Renal cortex interstitium (tissue), 11 donors: ENCODE measurements at regions not wholly inside any gene's neighbourhood (a gene's known extent, or its start where the extent isn't known, plus 50 kb on each side); places are given as distances from the start of the nearest gene placed in this dataset.
"Not testable (repeated sequence)": the region's sequence is repeated elsewhere in the genome, so short reads cannot be mapped to it uniquely, and the experiment has no call there.

ENCODE experiments used
- DNase-seq, 11 donors: peaks; one replicate each; pipeline ENCODE4 v3.0.0-alpha.2; 2013; ENCODE audit warnings: low read depth in 9 of 11, low spot score in 4 of 11; ENCODE audit errors: extremely low read depth in 1 of 11

DNA sequence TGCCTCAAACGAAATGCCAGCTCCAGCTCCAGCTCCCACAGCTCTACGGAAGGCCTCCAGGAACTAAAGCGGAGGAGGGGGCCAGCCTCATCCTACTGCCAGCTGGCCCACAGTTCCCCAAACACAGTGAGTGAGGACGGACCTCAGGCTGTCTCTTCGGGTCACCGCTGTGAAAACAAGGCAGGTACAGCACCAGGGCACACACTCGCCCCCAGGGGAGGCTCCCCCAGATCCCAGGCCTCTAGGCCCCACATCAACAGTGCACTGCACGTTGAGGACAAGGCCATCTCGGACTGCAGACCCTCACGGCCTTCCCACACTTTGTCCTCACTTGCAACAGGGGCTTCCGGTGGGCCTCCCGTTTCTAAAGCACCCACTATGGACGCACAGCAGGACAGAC is 95.0 kb downstream of the GTF2H2C_2 start:
- DNase-seq = not testable (repeated sequence)

DNA sequence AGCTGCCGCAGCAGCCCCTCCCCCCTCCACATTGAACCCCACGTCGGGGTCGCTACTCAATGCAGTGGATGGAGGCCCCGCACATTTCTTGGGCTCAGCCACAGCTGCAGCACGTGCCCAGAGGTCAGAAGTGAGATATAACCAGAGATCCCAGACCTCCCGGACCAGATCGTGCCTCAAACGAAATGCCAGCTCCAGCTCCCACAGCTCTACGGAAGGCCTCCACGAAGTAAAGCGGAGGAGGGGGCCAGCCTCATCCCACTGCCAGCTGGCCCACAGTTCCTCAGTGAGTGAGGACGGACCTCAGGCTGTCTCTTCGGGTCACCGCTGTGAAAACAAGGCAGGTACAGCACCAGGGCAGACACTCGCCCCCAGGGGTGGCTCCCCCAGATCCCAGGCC is 95.6 kb downstream of the GTF2H2C_2 start:
- DNase-seq = peak in 1 of 11 donors; percentile 37
